Esophagus squamous epithelium (tissue), 5 donors: ENCODE measurements at regions not wholly inside any gene's neighbourhood (a gene's known extent, or its start where the extent isn't known, plus 50 kb on each side); places are given as distances from the start of the nearest gene placed in this dataset.
"Not testable (repeated sequence)": the region's sequence is repeated elsewhere in the genome, so short reads cannot be mapped to it uniquely, and the experiment has no call there.

Source experiments
- DNase-seq: peaks from one replicate; lab custom pipeline; 2025; lab: John Stamatoyannopoulos, UW
- H3K27ac ChIP-seq, 4 donors: fragments of 200-600 bp; sonication (generic); one replicate each; pipeline ENCODE4 v1.5.1; 2016 to 2019; ENCODE audit warnings: mild to moderate bottlenecking in 1 of 4
- H3K27me3 ChIP-seq, 4 donors: fragments of 200-600 bp; sonication (generic); 1 replicate in 3 of 4; 2 replicates in 1 of 4; pipeline versions ENCODE4 v1.5.1 to v1.6.0; 2017 to 2021; ENCODE audit warnings: antibody characterized with exemption in 1 of 4
- H3K36me3 ChIP-seq, 3 donors: fragments of 200-600 bp; sonication (generic); one replicate each; pipeline ENCODE4 v1.5.1; 2016 to 2019
- H3K4me1 ChIP-seq, 3 donors: fragments of 200-600 bp; sonication (generic); one replicate each; pipeline ENCODE4 v1.5.1; 2017 to 2019
- H3K4me3 ChIP-seq, 4 donors: fragments of 200-600 bp; sonication (generic); 1 replicate in 3 of 4; 2 replicates in 1 of 4; pipeline ENCODE4 v1.5.1; 2016 to 2019; ENCODE audit warnings: mild to moderate bottlenecking in 2 of 4, moderate library complexity in 1 of 4
- H3K9me3 ChIP-seq, 3 donors: fragments of 200-600 bp; sonication (generic); one replicate each; pipeline ENCODE4 v1.5.1; 2016 to 2019
- POLR2A ChIP-seq, 4 donors: fragments of 450-650 bp; IDR thresholded peaks; one replicate each; pipeline ENCODE4 v1.6.1; 2017; ENCODE audit warnings: antibody characterized with exemption in 4 of 4, mild to moderate bottlenecking in 4 of 4, moderate library complexity in 3 of 4
- WGBS, 2 donors: methylation state at CpG; one replicate each; pipeline ENCODE4 v1.1.5; 2018; 5-methylcytosine and 5-hydroxymethylcytosine counted together
- intact Hi-C: fragments of 100-400 bp; cut with DNase I; formaldehyde crosslinking; loops from one replicate; pipeline ENCODE4 v1.15.0; 2022
- TF ChIP-seq, protein P1 (sequence below), 6 experiments: fragments of 450-650 bp in 4 of 6; fragments of 200-600 bp in 2 of 6; sonication (generic) in 2 of 6; IDR thresholded peaks; one replicate each; pipeline ENCODE4 v1.5.1; 2016 to 2019; ENCODE audit warnings: antibody characterized with exemption in 6 of 6, mild to moderate bottlenecking in 4 of 6, moderate library complexity in 4 of 6
- donor health status: DM: yes; HTN: yes; CAD: no.

DNA sequence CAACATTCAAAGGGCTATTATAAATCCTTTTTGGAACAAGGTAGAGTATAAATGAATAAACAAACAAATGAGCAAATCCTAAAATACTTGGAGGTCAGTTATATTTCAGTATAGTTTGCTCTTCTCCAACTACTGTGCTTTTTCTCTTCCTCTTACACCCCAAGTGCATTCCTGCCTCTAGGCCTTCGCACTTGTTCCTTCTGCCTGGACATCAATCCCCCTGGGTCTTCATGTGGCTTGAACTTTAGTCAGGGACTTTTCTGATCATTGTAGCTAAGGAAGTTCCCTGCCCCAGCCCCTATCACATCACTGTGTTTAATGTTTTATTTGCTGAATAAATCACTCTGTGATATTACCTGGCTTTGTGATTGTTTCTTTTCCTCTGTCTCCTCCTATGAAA is 418.2 kb upstream of the HNRNPA3 start:
- TF ChIP-seq POLR2A (IDR thresholded peaks at IDR 0.05), result no peak
- TF ChIP-seq, protein P1, sequence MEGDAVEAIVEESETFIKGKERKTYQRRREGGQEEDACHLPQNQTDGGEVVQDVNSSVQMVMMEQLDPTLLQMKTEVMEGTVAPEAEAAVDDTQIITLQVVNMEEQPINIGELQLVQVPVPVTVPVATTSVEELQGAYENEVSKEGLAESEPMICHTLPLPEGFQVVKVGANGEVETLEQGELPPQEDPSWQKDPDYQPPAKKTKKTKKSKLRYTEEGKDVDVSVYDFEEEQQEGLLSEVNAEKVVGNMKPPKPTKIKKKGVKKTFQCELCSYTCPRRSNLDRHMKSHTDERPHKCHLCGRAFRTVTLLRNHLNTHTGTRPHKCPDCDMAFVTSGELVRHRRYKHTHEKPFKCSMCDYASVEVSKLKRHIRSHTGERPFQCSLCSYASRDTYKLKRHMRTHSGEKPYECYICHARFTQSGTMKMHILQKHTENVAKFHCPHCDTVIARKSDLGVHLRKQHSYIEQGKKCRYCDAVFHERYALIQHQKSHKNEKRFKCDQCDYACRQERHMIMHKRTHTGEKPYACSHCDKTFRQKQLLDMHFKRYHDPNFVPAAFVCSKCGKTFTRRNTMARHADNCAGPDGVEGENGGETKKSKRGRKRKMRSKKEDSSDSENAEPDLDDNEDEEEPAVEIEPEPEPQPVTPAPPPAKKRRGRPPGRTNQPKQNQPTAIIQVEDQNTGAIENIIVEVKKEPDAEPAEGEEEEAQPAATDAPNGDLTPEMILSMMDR (IDR thresholded peaks at IDR 0.05), result no peak
- DNase-seq, result no peak
- Histone ChIP-seq H3K4me1 (no peaks in the 10 kb centered on the region), H3K36me3 (no peaks in the 10 kb centered on the region), H3K27me3 (no peaks in the 10 kb centered on the region), H3K4me3 (no peak overlapping the region), H3K27ac (no peak overlapping the region), H3K9me3 (no peaks in the 10 kb centered on the region)
- intact Hi-C loops, result no loop called here
- WGBS, 2 donors, result 72 to 95% methylated on average over 1 of the region's 1 CpG

DNA sequence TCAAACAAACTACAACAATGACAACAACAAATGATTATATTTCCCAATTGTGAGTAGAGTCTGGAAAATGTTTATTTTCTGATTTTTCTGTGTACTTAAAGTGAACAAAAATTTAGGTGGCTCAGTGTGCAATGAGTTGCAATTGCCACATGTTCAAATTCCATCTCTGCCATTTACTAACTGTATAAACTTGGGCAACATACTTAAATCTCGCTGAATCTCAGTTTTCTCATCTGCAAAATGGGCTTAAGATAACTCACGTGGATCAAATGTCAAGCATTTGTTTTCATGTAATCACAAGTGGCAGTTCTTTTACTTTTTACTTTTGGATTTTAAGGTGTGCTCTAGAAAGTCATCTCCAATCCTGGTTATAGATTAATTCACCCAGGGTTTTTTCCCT is 416.8 kb upstream of the HNRNPA3 start:
- 62 to 68% methylated on average over 2 of the region's 2 CpGs for WGBS, 2 donors
- DNase-seq, result no peak
- TF ChIP-seq, protein P1 (IDR thresholded peaks at IDR 0.05), result no peak
- TF ChIP-seq POLR2A (IDR thresholded peaks at IDR 0.05), result no peak
- H3K4me3 ChIP-seq, result no peak overlapping the region
- H3K36me3 ChIP-seq, result no peaks in the 10 kb centered on the region
- H3K27ac ChIP-seq, result no peak overlapping the region
- H3K4me1 ChIP-seq, result no peaks in the 10 kb centered on the region
- no peaks in the 10 kb centered on the region for H3K9me3 ChIP-seq
- no peaks in the 10 kb centered on the region for H3K27me3 ChIP-seq
- intact Hi-C loops, result no loop called here

DNA sequence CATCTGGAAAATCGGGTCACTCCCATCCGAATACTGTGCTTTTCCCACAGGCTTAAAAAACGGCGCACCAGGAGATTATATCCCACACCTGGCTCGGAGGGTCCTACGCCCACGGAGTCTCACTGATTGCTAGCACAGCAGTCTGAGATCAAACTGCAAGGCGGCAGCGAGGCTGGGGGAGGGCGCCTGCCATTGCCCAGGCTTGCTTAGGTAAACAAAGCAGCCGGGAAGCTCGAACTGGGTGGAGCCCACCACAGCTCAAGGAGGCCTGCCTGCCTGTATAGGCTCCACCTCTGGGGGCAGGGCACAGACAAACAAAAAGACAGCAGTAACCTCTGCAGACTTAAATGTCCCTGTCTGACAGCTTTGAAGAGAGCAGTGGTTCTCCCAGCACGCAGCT is 415.9 kb upstream of the HNRNPA3 start:
- H3K4me3 ChIP-seq, H3K27ac ChIP-seq, DNase-seq, H3K4me1 ChIP-seq, H3K36me3 ChIP-seq, H3K9me3 ChIP-seq, intact Hi-C loops, H3K27me3 ChIP-seq: not testable (repeated sequence)
- 87% methylated on average over 6 of the region's 13 CpGs; no CpG with 5 or more reads in 1 of the 2 donors for WGBS, 2 donors

DNA sequence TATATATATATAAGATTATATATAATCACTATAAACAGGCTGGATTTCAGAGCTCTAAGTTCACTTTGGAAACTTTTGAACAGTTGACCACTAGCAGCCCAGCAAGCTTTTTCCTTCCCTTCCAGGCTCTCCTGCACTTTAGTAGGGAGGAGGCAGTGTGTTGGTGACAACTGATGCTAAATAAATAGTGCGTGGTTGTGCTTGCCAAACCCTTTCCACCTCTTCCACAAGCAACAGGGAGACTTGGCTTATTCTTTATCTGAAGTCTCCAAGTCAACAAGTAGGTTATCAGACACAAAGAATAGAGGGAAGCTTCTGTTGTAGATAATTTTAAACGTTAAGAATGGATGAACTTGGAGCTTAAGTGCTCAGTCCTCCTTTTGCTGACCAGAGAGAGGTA is 408.2 kb upstream of the HNRNPA3 start:
- Histone ChIP-seq H3K4me1 (no peaks in the 10 kb centered on the region), H3K27ac (no peak overlapping the region), H3K9me3 (no peaks in the 10 kb centered on the region), H3K36me3 (no peaks in the 10 kb centered on the region), H3K4me3 (no peak overlapping the region), H3K27me3 (no peaks in the 10 kb centered on the region)
- WGBS, 2 donors, result 33 to 40% methylated on average over 2 of the region's 2 CpGs
- no peak for DNase-seq
- intact Hi-C loops, result no loop called here
- TF ChIP-seq, protein P1 (IDR thresholded peaks at IDR 0.05), result no peak
- TF ChIP-seq POLR2A (IDR thresholded peaks at IDR 0.05), result no peak

DNA sequence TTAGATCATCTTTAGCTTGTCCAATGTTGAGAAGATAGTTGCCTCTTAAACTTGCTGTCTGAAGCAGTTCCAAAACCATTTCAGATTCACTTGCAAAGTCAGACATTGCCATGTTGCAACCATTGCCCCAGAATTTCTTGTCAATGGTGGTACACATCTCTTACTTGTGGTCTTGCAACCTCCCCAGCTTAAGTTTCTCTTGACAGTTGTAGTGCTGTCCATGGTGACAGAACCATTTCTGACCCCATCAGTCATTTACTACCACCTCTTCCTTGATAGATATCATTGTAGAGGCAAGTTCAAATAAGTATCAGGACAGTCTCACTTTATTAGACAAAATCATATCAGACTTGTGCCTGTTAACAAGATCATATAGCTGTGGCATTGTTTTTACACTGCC is 407.2 kb upstream of the HNRNPA3 start:
- intact Hi-C loops, result no loop called here
- Histone ChIP-seq H3K27me3 (no peaks in the 10 kb centered on the region), H3K9me3 (no peaks in the 10 kb centered on the region), H3K36me3 (no peaks in the 10 kb centered on the region), H3K27ac (no peak overlapping the region), H3K4me1 (no peaks in the 10 kb centered on the region), H3K4me3 (no peak overlapping the region)
- TF ChIP-seq POLR2A (IDR thresholded peaks at IDR 0.05), result no peak
- TF ChIP-seq, protein P1 (IDR thresholded peaks at IDR 0.05), result no peak
- DNase-seq, result no peak

DNA sequence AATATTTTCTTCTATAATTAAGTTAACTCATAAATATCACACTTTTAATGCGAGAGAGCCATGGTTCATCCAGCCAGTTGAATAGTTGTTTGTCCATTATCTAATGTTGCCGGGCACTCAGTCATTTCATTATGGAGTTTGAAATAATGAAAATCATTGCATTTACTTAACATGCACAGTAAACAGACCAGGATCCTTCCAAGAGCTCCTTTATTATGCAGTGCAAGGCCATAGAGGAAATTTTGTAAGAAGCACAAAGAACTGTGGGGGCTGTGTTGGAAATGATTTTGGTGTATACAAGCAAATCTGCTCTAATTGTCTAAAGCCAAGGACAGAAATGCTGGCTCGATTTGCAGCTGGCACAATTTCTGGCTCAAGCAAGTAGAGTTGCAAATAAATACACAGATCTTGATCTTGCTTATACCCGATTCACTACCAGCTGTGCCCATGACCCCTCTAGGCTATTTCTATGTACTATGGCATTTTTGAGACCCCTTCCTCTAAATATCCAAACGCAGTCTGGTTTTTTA is 400.3 kb upstream of the HNRNPA3 start:
- Histone ChIP-seq H3K27me3 (peaks cover 0 to 4% (median 0%) of the 10 kb centered on the region in 4 donors), H3K27ac (no peak overlapping the region), H3K36me3 (no peaks in the 10 kb centered on the region), H3K4me3 (no peak overlapping the region), H3K4me1 (peaks cover 0 to 7% (median 0%) of the 10 kb centered on the region in 3 donors), H3K9me3 (no peaks in the 10 kb centered on the region)
- TF ChIP-seq, protein P1 (IDR thresholded peaks at IDR 0.05), result no peak
- no peak for TF ChIP-seq POLR2A (IDR thresholded peaks at IDR 0.05)
- WGBS, 2 donors, result 44 to 54% methylated on average over 5 of the region's 5 CpGs
- DNase-seq, result no peak
- intact Hi-C loops, result loop anchor here (10.0 kb wide), 1 partner anchor 688 kb away; the partner anchor contains the start of genes HOXD8 and HOXD9
